ENCODE measurements at regions not wholly inside any gene's neighbourhood (a gene's known extent, or its start where the extent isn't known, plus 50 kb on each side); places are given as distances from the start of the nearest gene placed in this dataset.

GRCh38 chr2:188725746-188726360 lies 248.3 kb upstream of the COL3A1 start:
- H3K4me3 ChIP-seq (ENCODE audit: insufficient read depth, low read length, poor library complexity, severe bottlenecking), result no peak overlapping the region
- H2AFZ ChIP-seq (ENCODE audit: low read depth, low read length, severe bottlenecking), result no peak overlapping the region
- H3K36me3 ChIP-seq (ENCODE audit: low read length), result no peaks in the 10 kb centered on the region
- no peaks in the 10 kb centered on the region for H4K20me1 ChIP-seq (ENCODE audit: low read depth, low read length)
- H3K9me2 ChIP-seq (replicated peaks; ENCODE audit: insufficient read depth, low read length), result no peaks in the 10 kb centered on the region
- H3K9ac ChIP-seq (ENCODE audit: low read length), result no peak overlapping the region
- H3K9me3 ChIP-seq (ENCODE audit: insufficient read depth, low read length), result no peaks in the 10 kb centered on the region
- H3K27ac ChIP-seq (ENCODE audit: low read depth, low read length), result no peak overlapping the region
- no peaks in the 10 kb centered on the region for H3K27me3 ChIP-seq (ENCODE audit: low read length)
- no peak overlapping the region for H3K4me2 ChIP-seq (ENCODE audit: low read depth, low read length, poor library complexity, severe bottlenecking)
- TF ChIP-seq EZH2phosphoT487 (conservative IDR thresholded peaks at IDR 0.05; ENCODE audit: low read length) (no peak), CTCF (IDR thresholded peaks at IDR 0.05; ENCODE audit: insufficient read depth, low read length, poor library complexity, severe bottlenecking) (no peak)
- H3K79me2 ChIP-seq (ENCODE audit: insufficient read depth, low read length), result no peaks in the 10 kb centered on the region
- H3F3A ChIP-seq (ENCODE audit: insufficient read depth), result no peaks in the 10 kb centered on the region

- no peak overlapping the region for H3K4me2 ChIP-seq (ENCODE audit: low read depth, low read length, poor library complexity, severe bottlenecking)
- no peaks in the 10 kb centered on the region for H3K9me3 ChIP-seq (ENCODE audit: insufficient read depth, low read length)
- no peaks in the 10 kb centered on the region for H3K27me3 ChIP-seq (ENCODE audit: low read length)
- no peaks in the 10 kb centered on the region for H3K9me2 ChIP-seq (replicated peaks; ENCODE audit: insufficient read depth, low read length)
- no peaks in the 10 kb centered on the region for H3F3A ChIP-seq (ENCODE audit: insufficient read depth)
- no peak overlapping the region for H2AFZ ChIP-seq (ENCODE audit: low read depth, low read length, severe bottlenecking)
- no peak overlapping the region for H3K9ac ChIP-seq (ENCODE audit: low read length)
- TF ChIP-seq EZH2phosphoT487 (conservative IDR thresholded peaks at IDR 0.05; ENCODE audit: low read length) (no peak), CTCF (IDR thresholded peaks at IDR 0.05; ENCODE audit: insufficient read depth, low read length, poor library complexity, severe bottlenecking) (no peak)
- H3K36me3 ChIP-seq (ENCODE audit: low read length), result no peaks in the 10 kb centered on the region
- H3K79me2 ChIP-seq (ENCODE audit: insufficient read depth, low read length), result no peaks in the 10 kb centered on the region
- H4K20me1 ChIP-seq (ENCODE audit: low read depth, low read length), result no peaks in the 10 kb centered on the region
- H3K4me3 ChIP-seq (ENCODE audit: insufficient read depth, low read length, poor library complexity, severe bottlenecking), result no peak overlapping the region
- H3K27ac ChIP-seq (ENCODE audit: low read depth, low read length), result no peak overlapping the region
Measured at GRCh38 chr2:188726626-188727247, 247.4 kb upstream of the COL3A1 start.

GRCh38 chr2:188727846-188728245 lies 246.3 kb upstream of the COL3A1 start:
- Histone ChIP-seq H3F3A (ENCODE audit: insufficient read depth) (no peaks in the 10 kb centered on the region), H3K36me3 (ENCODE audit: low read length) (no peaks in the 10 kb centered on the region), H3K27me3 (ENCODE audit: low read length) (no peaks in the 10 kb centered on the region), H3K9me3 (ENCODE audit: insufficient read depth, low read length) (no peaks in the 10 kb centered on the region), H3K4me2 (ENCODE audit: low read depth, low read length, poor library complexity, severe bottlenecking) (no peak overlapping the region), H2AFZ (ENCODE audit: low read depth, low read length, severe bottlenecking) (no peak overlapping the region), H3K4me3 (ENCODE audit: insufficient read depth, low read length, poor library complexity, severe bottlenecking) (no peak overlapping the region), H3K9ac (ENCODE audit: low read length) (no peak overlapping the region), H3K27ac (ENCODE audit: low read depth, low read length) (no peak overlapping the region), H3K79me2 (ENCODE audit: insufficient read depth, low read length) (no peaks in the 10 kb centered on the region), H3K9me2 (replicated peaks; ENCODE audit: insufficient read depth, low read length) (no peaks in the 10 kb centered on the region), H4K20me1 (ENCODE audit: low read depth, low read length) (no peaks in the 10 kb centered on the region)
- TF ChIP-seq CTCF (IDR thresholded peaks at IDR 0.05; ENCODE audit: insufficient read depth, low read length, poor library complexity, severe bottlenecking) (no peak), EZH2phosphoT487 (conservative IDR thresholded peaks at IDR 0.05; ENCODE audit: low read length) (no peak)

All from SU-DHL-6 (cell line).